ENCODE measurements at regions not wholly inside any gene's neighbourhood (a gene's known extent, or its start where the extent isn't known, plus 50 kb on each side); places are given as distances from the start of the nearest gene placed in this dataset.
"Not testable (repeated sequence)": the region's sequence is repeated elsewhere in the genome, so short reads cannot be mapped to it uniquely, and the experiment has no call there.

- Histone ChIP-seq H3K9me3 (ENCODE audit: control insufficient read depth, low read length) (no peaks in the 10 kb centered on the region), H3K4me3 (ENCODE audit: insufficient read depth, low read depth, low read length) (no peak overlapping the region), H3K27ac (ENCODE audit: insufficient read depth, low read depth, low read length, poor library complexity, severe bottlenecking) (no peak overlapping the region), H3K27me3 (ENCODE audit: control insufficient read depth, insufficient read depth, low read length, poor library complexity, severe bottlenecking) (no peaks in the 10 kb centered on the region), H3K4me1 (ENCODE audit: control insufficient read depth, insufficient read depth, low read length) (no peaks in the 10 kb centered on the region), H3K36me3 (ENCODE audit: control insufficient read depth, insufficient read depth, low read length) (no peaks in the 10 kb centered on the region)
- 91 to 94% methylated on average over 5 of the region's 5 CpGs for WGBS, 2 experiments
Measured at GRCh38 chr5:124030043-124030491, 518.1 kb downstream of the CSNK1G3 start.

- H3K4me3 ChIP-seq (ENCODE audit: insufficient read depth, low read depth, low read length) = no peak overlapping the region
- WGBS, 2 experiments = 93 to 96% methylated on average over 3 of the region's 3 CpGs
- no peak overlapping the region for H3K27ac ChIP-seq (ENCODE audit: insufficient read depth, low read depth, low read length, poor library complexity, severe bottlenecking)
- H3K4me1 ChIP-seq (ENCODE audit: control insufficient read depth, insufficient read depth, low read length) = no peaks in the 10 kb centered on the region
- H3K36me3 ChIP-seq (ENCODE audit: control insufficient read depth, insufficient read depth, low read length) = no peaks in the 10 kb centered on the region
- H3K9me3 ChIP-seq (ENCODE audit: control insufficient read depth, low read length) = no peaks in the 10 kb centered on the region
- H3K27me3 ChIP-seq (ENCODE audit: control insufficient read depth, insufficient read depth, low read length, poor library complexity, severe bottlenecking) = no peaks in the 10 kb centered on the region
Measured at GRCh38 chr5:124027441-124027840, 515.5 kb downstream of the CSNK1G3 start.

- 18 to 19% methylated on average over 5 of the region's 6 CpGs for WGBS, 2 experiments
- no peak overlapping the region for H3K27ac ChIP-seq (ENCODE audit: insufficient read depth, low read depth, low read length, poor library complexity, severe bottlenecking)
- no peaks in the 10 kb centered on the region for H3K27me3 ChIP-seq (ENCODE audit: control insufficient read depth, insufficient read depth, low read length, poor library complexity, severe bottlenecking)
- no peaks in the 10 kb centered on the region for H3K9me3 ChIP-seq (ENCODE audit: control insufficient read depth, low read length)
- no peaks in the 10 kb centered on the region for H3K4me1 ChIP-seq (ENCODE audit: control insufficient read depth, insufficient read depth, low read length)
- no peak overlapping the region for H3K4me3 ChIP-seq (ENCODE audit: insufficient read depth, low read depth, low read length)
- H3K36me3 ChIP-seq (ENCODE audit: control insufficient read depth, insufficient read depth, low read length) = no peaks in the 10 kb centered on the region
Measured at GRCh38 chr5:124025306-124025845, 513.4 kb downstream of the CSNK1G3 start.

GRCh38 chr5:124022966-124023365 lies 511.0 kb downstream of the CSNK1G3 start:
- Histone ChIP-seq H3K27ac (ENCODE audit: insufficient read depth, low read depth, low read length, poor library complexity, severe bottlenecking) (no peak overlapping the region), H3K4me1 (ENCODE audit: control insufficient read depth, insufficient read depth, low read length) (no peaks in the 10 kb centered on the region)
- 89 to 100% methylated on average over 1 to 3 of the region's 3 CpGs for WGBS, 2 experiments

GRCh38 chr5:124021776-124022175 lies 509.8 kb downstream of the CSNK1G3 start:
- no peaks in the 10 kb centered on the region for H3K27me3 ChIP-seq (ENCODE audit: control insufficient read depth, insufficient read depth, low read length, poor library complexity, severe bottlenecking)
- 77 to 100% methylated on average over 1 of the region's 1 CpG for WGBS, 2 experiments
- no peak overlapping the region for H3K27ac ChIP-seq (ENCODE audit: insufficient read depth, low read depth, low read length, poor library complexity, severe bottlenecking)
- H3K4me3 ChIP-seq (ENCODE audit: insufficient read depth, low read depth, low read length) = no peak overlapping the region
- H3K9me3 ChIP-seq (ENCODE audit: control insufficient read depth, low read length) = no peaks in the 10 kb centered on the region
- no peaks in the 10 kb centered on the region for H3K4me1 ChIP-seq (ENCODE audit: control insufficient read depth, insufficient read depth, low read length)
- no peaks in the 10 kb centered on the region for H3K36me3 ChIP-seq (ENCODE audit: control insufficient read depth, insufficient read depth, low read length)

More at GRCh38 chr5:124022966-124023365, 511.0 kb downstream of the CSNK1G3 start:
- Histone ChIP-seq H3K4me3 (ENCODE audit: insufficient read depth, low read depth, low read length) (no peak overlapping the region), H3K36me3 (ENCODE audit: control insufficient read depth, insufficient read depth, low read length) (no peaks in the 10 kb centered on the region), H3K9me3 (ENCODE audit: control insufficient read depth, low read length) (no peaks in the 10 kb centered on the region), H3K27me3 (ENCODE audit: control insufficient read depth, insufficient read depth, low read length, poor library complexity, severe bottlenecking) (no peaks in the 10 kb centered on the region)

- H3K36me3 ChIP-seq (ENCODE audit: control insufficient read depth, insufficient read depth, low read length) = no peaks in the 10 kb centered on the region
- H3K27me3 ChIP-seq (ENCODE audit: control insufficient read depth, insufficient read depth, low read length, poor library complexity, severe bottlenecking) = no peaks in the 10 kb centered on the region
- H3K4me3 ChIP-seq (ENCODE audit: insufficient read depth, low read depth, low read length) = no peak overlapping the region
- no peak overlapping the region for H3K27ac ChIP-seq (ENCODE audit: insufficient read depth, low read depth, low read length, poor library complexity, severe bottlenecking)
- H3K9me3 ChIP-seq (ENCODE audit: control insufficient read depth, low read length) = no peaks in the 10 kb centered on the region
- 76 to 100% methylated on average over 1 of the region's 1 CpG for WGBS, 2 experiments
- no peaks in the 10 kb centered on the region for H3K4me1 ChIP-seq (ENCODE audit: control insufficient read depth, insufficient read depth, low read length)
Measured at GRCh38 chr5:124021066-124021641, 509.2 kb downstream of the CSNK1G3 start.

GRCh38 chr5:124017321-124017720 lies 505.3 kb downstream of the CSNK1G3 start:
- not testable (repeated sequence) for H3K4me1 ChIP-seq (ENCODE audit: control insufficient read depth, insufficient read depth, low read length); H3K4me3 ChIP-seq (ENCODE audit: insufficient read depth, low read depth, low read length); H3K36me3 ChIP-seq (ENCODE audit: control insufficient read depth, insufficient read depth, low read length); H3K27me3 ChIP-seq (ENCODE audit: control insufficient read depth, insufficient read depth, low read length, poor library complexity, severe bottlenecking); H3K9me3 ChIP-seq (ENCODE audit: control insufficient read depth, low read length); H3K27ac ChIP-seq (ENCODE audit: insufficient read depth, low read depth, low read length, poor library complexity, severe bottlenecking)
- 100% methylated on average over 1 of the region's 5 CpGs; no CpG with 5 or more reads in 1 of the 2 experiments for WGBS, 2 experiments

- 80% methylated on average over 2 of the region's 2 CpGs; no CpG with 5 or more reads in 1 of the 2 experiments for WGBS, 2 experiments
- no peaks in the 10 kb centered on the region for H3K27me3 ChIP-seq (ENCODE audit: control insufficient read depth, insufficient read depth, low read length, poor library complexity, severe bottlenecking)
- peaks cover 5% of the 10 kb centered on the region for H3K9me3 ChIP-seq (ENCODE audit: control insufficient read depth, low read length)
- H3K4me1 ChIP-seq (ENCODE audit: control insufficient read depth, insufficient read depth, low read length) = no peaks in the 10 kb centered on the region
- no peak overlapping the region for H3K27ac ChIP-seq (ENCODE audit: insufficient read depth, low read depth, low read length, poor library complexity, severe bottlenecking)
- H3K4me3 ChIP-seq (ENCODE audit: insufficient read depth, low read depth, low read length) = no peak overlapping the region
- no peaks in the 10 kb centered on the region for H3K36me3 ChIP-seq (ENCODE audit: control insufficient read depth, insufficient read depth, low read length)
Measured at GRCh38 chr5:124007675-124008398, 495.9 kb downstream of the CSNK1G3 start.

- H3K4me3 ChIP-seq (ENCODE audit: insufficient read depth, low read depth, low read length) = no peak overlapping the region
- no peaks in the 10 kb centered on the region for H3K9me3 ChIP-seq (ENCODE audit: control insufficient read depth, low read length)
- 68 to 84% methylated on average over 3 to 4 of the region's 4 CpGs for WGBS, 2 experiments
- H3K27ac ChIP-seq (ENCODE audit: insufficient read depth, low read depth, low read length, poor library complexity, severe bottlenecking) = no peak overlapping the region
- H3K36me3 ChIP-seq (ENCODE audit: control insufficient read depth, insufficient read depth, low read length) = no peaks in the 10 kb centered on the region
- peaks cover 27% of the 10 kb centered on the region for H3K4me1 ChIP-seq (ENCODE audit: control insufficient read depth, insufficient read depth, low read length)
- H3K27me3 ChIP-seq (ENCODE audit: control insufficient read depth, insufficient read depth, low read length, poor library complexity, severe bottlenecking) = no peaks in the 10 kb centered on the region
Measured at GRCh38 chr5:124001036-124001615, 489.1 kb downstream of the CSNK1G3 start.

GRCh38 chr5:124000538-124000937 lies 488.6 kb downstream of the CSNK1G3 start:
- H3K36me3 ChIP-seq (ENCODE audit: control insufficient read depth, insufficient read depth, low read length) = no peaks in the 10 kb centered on the region
- WGBS, 2 experiments = 88 to 91% methylated on average over 2 of the region's 2 CpGs
- H3K9me3 ChIP-seq (ENCODE audit: control insufficient read depth, low read length) = no peaks in the 10 kb centered on the region
- peaks cover 27% of the 10 kb centered on the region for H3K4me1 ChIP-seq (ENCODE audit: control insufficient read depth, insufficient read depth, low read length)
- H3K27ac ChIP-seq (ENCODE audit: insufficient read depth, low read depth, low read length, poor library complexity, severe bottlenecking) = no peak overlapping the region
- no peaks in the 10 kb centered on the region for H3K27me3 ChIP-seq (ENCODE audit: control insufficient read depth, insufficient read depth, low read length, poor library complexity, severe bottlenecking)
- H3K4me3 ChIP-seq (ENCODE audit: insufficient read depth, low read depth, low read length) = no peak overlapping the region

Data from ectodermal cell (in vitro differentiated cells).